Tibial nerve (tissue), 4 donors: ENCODE measurements at regions not wholly inside any gene's neighbourhood (a gene's known extent, or its start where the extent isn't known, plus 50 kb on each side); places are given as distances from the start of the nearest gene placed in this dataset.

Experiments used
- DNase-seq, 2 donors: peaks; one replicate each; pipeline ENCODE4 v3.0.0-alpha.2; 2019; ENCODE audit warnings: low spot score in 2 of 2
- H3K27ac ChIP-seq, 4 donors: fragments of 200-600 bp; sonication (generic) in 3 of 4; one replicate each; pipeline ENCODE4 v1.5.1; 2017 to 2019; ENCODE audit warnings: mild to moderate bottlenecking in 1 of 4
- H3K27me3 ChIP-seq, 2 donors: fragments of 200-600 bp; sonication (generic) in 1 of 2; one replicate each; pipeline versions ENCODE4 v1.5.1 to v1.6.0; 2017 to 2019
- H3K36me3 ChIP-seq, 3 donors: fragments of 200-600 bp; sonication (generic); one replicate each; pipeline ENCODE4 v1.5.1; 2018 to 2019
- H3K4me1 ChIP-seq, 4 donors: fragments of 200-600 bp; sonication (generic) in 3 of 4; one replicate each; pipeline ENCODE4 v1.5.1; 2017 to 2019
- H3K4me3 ChIP-seq, 4 donors: fragments of 200-600 bp; sonication (generic) in 3 of 4; one replicate each; pipeline ENCODE4 v1.5.1; 2017 to 2019; ENCODE audit warnings: mild to moderate bottlenecking in 1 of 4, moderate library complexity in 1 of 4
- H3K9me3 ChIP-seq, 4 donors: fragments of 200-600 bp; sonication (generic) in 3 of 4; one replicate each; pipeline ENCODE4 v1.5.1; 2017 to 2019
- CTCF ChIP-seq, 5 experiments: fragments of 200-600 bp in 3 of 5; fragments of 450-650 bp in 2 of 5; sonication (generic) in 3 of 5; IDR thresholded peaks; one replicate each; pipeline ENCODE4 v1.5.1; 2016 to 2019; ENCODE audit warnings: antibody characterized with exemption in 5 of 5, mild to moderate bottlenecking in 3 of 5, moderate library complexity in 2 of 5
- EP300 ChIP-seq, 2 donors: sonication (generic); formaldehyde crosslinking; IDR thresholded peaks; one replicate each; pipeline ENCODE4 v1.6.1; 2017; ENCODE audit warnings: antibody characterized with exemption in 2 of 2, mild to moderate bottlenecking in 1 of 2
- POLR2A ChIP-seq, 2 donors: fragments of 450-650 bp; IDR thresholded peaks; one replicate each; pipeline ENCODE4 v1.6.1; 2017; ENCODE audit warnings: antibody characterized with exemption in 2 of 2, mild to moderate bottlenecking in 2 of 2, moderate library complexity in 2 of 2
- WGBS, 2 donors: methylation state at CpG; one replicate each; pipeline ENCODE4 v1.1.5; 2018; 5-methylcytosine and 5-hydroxymethylcytosine counted together

- Histone ChIP-seq H3K27ac (no peak overlapping the region), H3K27me3 (no peaks in the 10 kb centered on the region), H3K9me3 (no peaks in the 10 kb centered on the region), H3K36me3 (no peaks in the 10 kb centered on the region), H3K4me1 (no peaks in the 10 kb centered on the region), H3K4me3 (no peak overlapping the region)
- TF ChIP-seq POLR2A (IDR thresholded peaks at IDR 0.05): no peak
- no peak for TF ChIP-seq CTCF (IDR thresholded peaks at IDR 0.05)
- TF ChIP-seq EP300 (IDR thresholded peaks at IDR 0.05): no peak
- DNase-seq: no peak
- 54 to 66% methylated on average over 7 of the region's 7 CpGs for WGBS, 2 donors
Measured at GRCh38 chrX:40506201-40506985, 74.4 kb upstream of the ATP6AP2 start.

- Histone ChIP-seq H3K27ac (no peak overlapping the region), H3K27me3 (no peaks in the 10 kb centered on the region), H3K36me3 (no peaks in the 10 kb centered on the region), H3K4me3 (no peak overlapping the region), H3K4me1 (no peaks in the 10 kb centered on the region), H3K9me3 (no peaks in the 10 kb centered on the region)
- WGBS, 2 donors: 30 to 47% methylated on average over 4 to 5 of the region's 5 CpGs
- DNase-seq: no peak
- no peak for TF ChIP-seq CTCF (IDR thresholded peaks at IDR 0.05)
- TF ChIP-seq POLR2A (IDR thresholded peaks at IDR 0.05): no peak
Measured at GRCh38 chrX:40504801-40505605, 75.8 kb upstream of the ATP6AP2 start.

- Histone ChIP-seq H3K27me3 (no peaks in the 10 kb centered on the region), H3K4me3 (no peak overlapping the region), H3K27ac (no peak overlapping the region), H3K9me3 (no peaks in the 10 kb centered on the region), H3K36me3 (no peaks in the 10 kb centered on the region), H3K4me1 (no peaks in the 10 kb centered on the region)
- no peak for DNase-seq
- no peak for TF ChIP-seq CTCF (IDR thresholded peaks at IDR 0.05)
- TF ChIP-seq EP300 (IDR thresholded peaks at IDR 0.05): no peak
- TF ChIP-seq POLR2A (IDR thresholded peaks at IDR 0.05): no peak
- WGBS, 2 donors: 94 to 100% methylated on average over 3 of the region's 3 CpGs
Measured at GRCh38 chrX:40503094-40503493, 77.7 kb upstream of the ATP6AP2 start.

- H3K4me1 ChIP-seq: no peaks in the 10 kb centered on the region
- TF ChIP-seq POLR2A (IDR thresholded peaks at IDR 0.05) (no peak), EP300 (IDR thresholded peaks at IDR 0.05) (no peak), CTCF (IDR thresholded peaks at IDR 0.05) (no peak)
- no peak for DNase-seq
Measured at GRCh38 chrX:40502688-40503087, 78.1 kb upstream of the ATP6AP2 start.

GRCh38 chrX:40501164-40501855, 79.5 kb upstream of the ATP6AP2 start:
- no peaks in the 10 kb centered on the region for H3K27me3 ChIP-seq
- no peak for TF ChIP-seq EP300 (IDR thresholded peaks at IDR 0.05)
- 83 to 91% methylated on average over 11 of the region's 11 CpGs for WGBS, 2 donors

More at GRCh38 chrX:40502688-40503087, 78.1 kb upstream of the ATP6AP2 start:
- Histone ChIP-seq H3K9me3 (no peaks in the 10 kb centered on the region), H3K27me3 (no peaks in the 10 kb centered on the region), H3K36me3 (no peaks in the 10 kb centered on the region), H3K27ac (no peak overlapping the region), H3K4me3 (no peak overlapping the region)

More at GRCh38 chrX:40501164-40501855, 79.5 kb upstream of the ATP6AP2 start:
- H3K4me1 ChIP-seq: no peaks in the 10 kb centered on the region
- no peak for DNase-seq
- no peaks in the 10 kb centered on the region for H3K36me3 ChIP-seq
- H3K9me3 ChIP-seq: no peaks in the 10 kb centered on the region
- H3K4me3 ChIP-seq: no peak overlapping the region
- H3K27ac ChIP-seq: no peak overlapping the region
